CD14-positive monocyte (primary cell): ENCODE measurements at regions not wholly inside any gene's neighbourhood (a gene's known extent, or its start where the extent isn't known, plus 50 kb on each side); places are given as distances from the start of the nearest gene placed in this dataset.

Experiments used
- DNase-seq, 3 donors: peaks; one replicate each; pipeline ENCODE4 v3.0.0-alpha.2; 2011 to 2022
- H2AFZ ChIP-seq: 2 replicates; pipeline ENCODE4 v1.6.0; 2012; ENCODE audit warnings: mild to moderate bottlenecking, low read depth, low read length, inconsistent platforms; ENCODE audit not compliant: insufficient read depth, poor library complexity, severe bottlenecking
- H3K27ac ChIP-seq, 2 donors: 1 replicate in 1 of 2; 2 replicates in 1 of 2; pipeline ENCODE4 v1.5.1; 2012 to 2013; ENCODE audit warnings: low read length in 2 of 2, control low read depth in 1 of 2, inconsistent platforms in 1 of 2, low read depth in 1 of 2, mild to moderate bottlenecking in 1 of 2
- H3K27me3 ChIP-seq, 2 donors: one replicate each; pipeline versions ENCODE4 v1.6.0 to v1.6.1; 2011 to 2013; ENCODE audit warnings: low read length in 2 of 2; ENCODE audit not compliant: control insufficient read depth in 2 of 2, insufficient read depth in 2 of 2
- H3K36me3 ChIP-seq, 2 donors: replicated peaks in 1 of 2; 1 replicate in 1 of 2; 2 replicates in 1 of 2; pipeline versions ENCODE4 v1.5.1 to v1.6.1; 2012 to 2013; ENCODE audit warnings: low read length in 2 of 2, control low read depth in 1 of 2, inconsistent platforms in 1 of 2, mild to moderate bottlenecking in 1 of 2; ENCODE audit not compliant: insufficient read depth in 2 of 2, control insufficient read depth in 1 of 2
- H3K4me1 ChIP-seq, 2 donors: 1 replicate in 1 of 2; 2 replicates in 1 of 2; pipeline versions ENCODE4 v1.5.1 to v1.6.1; 2012 to 2013; ENCODE audit warnings: low read length in 2 of 2, control low read depth in 1 of 2, inconsistent platforms in 1 of 2, mild to moderate bottlenecking in 1 of 2, moderate library complexity in 1 of 2; ENCODE audit not compliant: insufficient read depth in 2 of 2, control insufficient read depth in 1 of 2
- H3K4me2 ChIP-seq: replicated peaks from 2 replicates; pipeline ENCODE3; 2012; ENCODE audit warnings: low read length, moderate library complexity, mild to moderate bottlenecking; ENCODE audit not compliant: poor library complexity, severe bottlenecking; ENCODE audit errors: extremely low read depth
- H3K4me3 ChIP-seq, 3 experiments: fragments of 200-600 bp in 1 of 3; sonication (generic) in 1 of 3; replicated peaks in 1 of 3; 1 replicate in 2 of 3; 2 replicates in 1 of 3; pipeline ENCODE4 v1.5.1; 2011 to 2013; ENCODE audit warnings: low read length in 3 of 3, mild to moderate bottlenecking in 3 of 3, control low read depth in 2 of 3, low read depth in 2 of 3, inconsistent platforms in 1 of 3, moderate library complexity in 1 of 3
- H3K79me2 ChIP-seq: 2 replicates; pipeline ENCODE4 v1.6.0; 2012; ENCODE audit warnings: mild to moderate bottlenecking, control low read depth, inconsistent platforms, low read length, moderate library complexity; ENCODE audit not compliant: insufficient read depth
- H3K9ac ChIP-seq: 2 replicates; pipeline ENCODE4 v1.6.0; 2017; ENCODE audit warnings: low read length, mild to moderate bottlenecking; ENCODE audit not compliant: insufficient read depth, poor library complexity, severe bottlenecking
- H3K9me3 ChIP-seq, 2 donors: replicated peaks in 1 of 2; 1 replicate in 1 of 2; 2 replicates in 1 of 2; pipeline versions ENCODE4 v1.5.1 to v1.6.1; 2012 to 2013; ENCODE audit warnings: low read length in 2 of 2, control low read depth in 1 of 2; ENCODE audit not compliant: control insufficient read depth in 1 of 2, insufficient read depth in 1 of 2
- H4K20me1 ChIP-seq: 2 replicates; pipeline ENCODE4 v1.6.0; 2012; ENCODE audit warnings: mild to moderate bottlenecking, low read length, control low read depth, moderate library complexity; ENCODE audit not compliant: insufficient read depth
- H3K27ac Mint-ChIP-seq, 7 donors: one replicate each; pipeline ENCODE4 v1.8.0; 2020; ENCODE audit warnings: mild to moderate bottlenecking in 7 of 7, mixed read lengths in 7 of 7, moderate library complexity in 6 of 7, inconsistent platforms in 2 of 7
- H3K27me3 Mint-ChIP-seq, 3 donors: one replicate each; pipeline ENCODE4 v1.8.0; 2021 to 2022; ENCODE audit warnings: low read depth in 3 of 3, mild to moderate bottlenecking in 3 of 3, mixed read lengths in 3 of 3, moderate library complexity in 3 of 3, inconsistent platforms in 1 of 3
- H3K36me3 Mint-ChIP-seq, 2 donors: one replicate each; pipeline ENCODE4 v1.8.0; 2020; ENCODE audit warnings: mixed read lengths in 2 of 2, inconsistent platforms in 1 of 2, mild to moderate bottlenecking in 1 of 2
- H3K4me1 Mint-ChIP-seq: one replicate; pipeline ENCODE4 v1.8.0; 2020; ENCODE audit warnings: mild to moderate bottlenecking, mixed read lengths
- H3K4me3 Mint-ChIP-seq, 2 donors: one replicate each; pipeline ENCODE4 v1.8.0; 2020; ENCODE audit warnings: mild to moderate bottlenecking in 2 of 2, mixed read lengths in 2 of 2, moderate library complexity in 1 of 2
- H3K9me3 Mint-ChIP-seq, 7 donors: one replicate each; pipeline ENCODE4 v1.8.0; 2020 to 2022; ENCODE audit warnings: mixed read lengths in 7 of 7, mild to moderate bottlenecking in 6 of 7, moderate library complexity in 6 of 7, inconsistent platforms in 2 of 7
- CTCF ChIP-seq: fragments of 200-600 bp; IDR thresholded peaks from one replicate; pipeline ENCODE4 v1.8.0; 2022; ENCODE audit warnings: antibody characterized with exemption, mild to moderate bottlenecking
- WGBS: methylation state at CpG from one replicate; pipeline ENCODE4 v1.1.5; 2013; ENCODE audit warnings: missing lambda C conversion rate; ENCODE audit not compliant: insufficient coverage; 5-methylcytosine and 5-hydroxymethylcytosine counted together
- intact Hi-C, 2 donors: fragments of 100-400 bp; cut with micrococcal nuclease; formaldehyde crosslinking; loops; one replicate each; pipeline versions ENCODE4 v1.15.0 to v1.15.1; 2023

- DNase-seq: no peak
- H3K79me2 ChIP-seq: no peaks in the 10 kb centered on the region
- H3K9ac ChIP-seq: no peak overlapping the region
- Mint-ChIP-seq H3K9me3 (peaks cover 0 to 3% (median 0%) of the 10 kb centered on the region in 7 donors), H3K36me3 (no peaks in the 10 kb centered on the region), H3K27me3 (peaks cover 0 to 1% (median 1%) of the 10 kb centered on the region in 3 donors), H3K4me1 (no peaks in the 10 kb centered on the region), H3K4me3 (no peak overlapping the region), H3K27ac (no peak overlapping the region)
- no peak overlapping the region for H3K27ac ChIP-seq
- no peak for TF ChIP-seq CTCF
- H3K4me1 ChIP-seq: no peaks in the 10 kb centered on the region
- H3K4me3 ChIP-seq: no peak overlapping the region
- intact Hi-C loops: no loop called here
- no peaks in the 10 kb centered on the region for H3K27me3 ChIP-seq
- H3K4me2 ChIP-seq: no peak overlapping the region
- H3K9me3 ChIP-seq: no peaks in the 10 kb centered on the region
- WGBS: no CpG with 5 or more reads among the region's 3 CpGs
- H2AFZ ChIP-seq: no peak overlapping the region
- no peaks in the 10 kb centered on the region for H4K20me1 ChIP-seq
- no peaks in the 10 kb centered on the region for H3K36me3 ChIP-seq
Observed at GRCh38 chr18:34001376-34001775, 223.3 kb downstream of the NOL4 start.

- intact Hi-C loops: no loop called here
- no peak overlapping the region for H3K4me3 Mint-ChIP-seq
- H3K4me3 ChIP-seq: no peak overlapping the region
- H3K4me1 Mint-ChIP-seq: no peaks in the 10 kb centered on the region
- H3K27me3 Mint-ChIP-seq: no peaks in the 10 kb centered on the region
- H3K4me1 ChIP-seq: no peaks in the 10 kb centered on the region
- TF ChIP-seq CTCF: no peak
- H3K9me3 ChIP-seq: no peaks in the 10 kb centered on the region
- no peak overlapping the region for H2AFZ ChIP-seq
- H3K9me3 Mint-ChIP-seq: peaks cover 0 to 3% (median 2%) of the 10 kb centered on the region in 7 donors
- 89% methylated on average over 3 of the region's 3 CpGs for WGBS
- no peak overlapping the region for H3K4me2 ChIP-seq
- no peaks in the 10 kb centered on the region for H3K36me3 ChIP-seq
- H3K9ac ChIP-seq: no peak overlapping the region
- no peaks in the 10 kb centered on the region for H3K79me2 ChIP-seq
- no peak overlapping the region for H3K27ac Mint-ChIP-seq
- no peaks in the 10 kb centered on the region for H3K27me3 ChIP-seq
- no peaks in the 10 kb centered on the region for H4K20me1 ChIP-seq
- no peak for DNase-seq
- H3K27ac ChIP-seq: no peak overlapping the region
- no peaks in the 10 kb centered on the region for H3K36me3 Mint-ChIP-seq
Observed at GRCh38 chr18:33987206-33987605, 237.5 kb downstream of the NOL4 start.
